Fibroblast of mammary gland (primary cell): ENCODE measurements at regions not wholly inside any gene's neighbourhood (a gene's known extent, or its start where the extent isn't known, plus 50 kb on each side); places are given as distances from the start of the nearest gene placed in this dataset.

Experiments used
- DNase-seq: peaks from one replicate; pipeline ENCODE4 v3.0.0-alpha.2; 2010; ENCODE audit warnings: low read depth
- H3K4me3 ChIP-seq: 2 replicates; pipeline ENCODE4 v1.5.1; 2011; ENCODE audit warnings: low read depth, mild to moderate bottlenecking, low read length, moderate library complexity; ENCODE audit not compliant: control insufficient read depth
- TF ChIP-seq, protein P1 (sequence below): conservative IDR thresholded peaks from 2 replicates; pipeline ENCODE4 v1.5.1; 2011; ENCODE audit warnings: low read depth, low read length, inconsistent platforms; ENCODE audit not compliant: control insufficient read depth, insufficient read depth

GRCh38 chr17:77540531-77540930 is 399.8 kb downstream of the SEC14L1 start:
- DNase-seq: no peak
- H3K4me3 ChIP-seq: no peak overlapping the region
- TF ChIP-seq, protein P1, sequence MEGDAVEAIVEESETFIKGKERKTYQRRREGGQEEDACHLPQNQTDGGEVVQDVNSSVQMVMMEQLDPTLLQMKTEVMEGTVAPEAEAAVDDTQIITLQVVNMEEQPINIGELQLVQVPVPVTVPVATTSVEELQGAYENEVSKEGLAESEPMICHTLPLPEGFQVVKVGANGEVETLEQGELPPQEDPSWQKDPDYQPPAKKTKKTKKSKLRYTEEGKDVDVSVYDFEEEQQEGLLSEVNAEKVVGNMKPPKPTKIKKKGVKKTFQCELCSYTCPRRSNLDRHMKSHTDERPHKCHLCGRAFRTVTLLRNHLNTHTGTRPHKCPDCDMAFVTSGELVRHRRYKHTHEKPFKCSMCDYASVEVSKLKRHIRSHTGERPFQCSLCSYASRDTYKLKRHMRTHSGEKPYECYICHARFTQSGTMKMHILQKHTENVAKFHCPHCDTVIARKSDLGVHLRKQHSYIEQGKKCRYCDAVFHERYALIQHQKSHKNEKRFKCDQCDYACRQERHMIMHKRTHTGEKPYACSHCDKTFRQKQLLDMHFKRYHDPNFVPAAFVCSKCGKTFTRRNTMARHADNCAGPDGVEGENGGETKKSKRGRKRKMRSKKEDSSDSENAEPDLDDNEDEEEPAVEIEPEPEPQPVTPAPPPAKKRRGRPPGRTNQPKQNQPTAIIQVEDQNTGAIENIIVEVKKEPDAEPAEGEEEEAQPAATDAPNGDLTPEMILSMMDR: no peak

DNA sequence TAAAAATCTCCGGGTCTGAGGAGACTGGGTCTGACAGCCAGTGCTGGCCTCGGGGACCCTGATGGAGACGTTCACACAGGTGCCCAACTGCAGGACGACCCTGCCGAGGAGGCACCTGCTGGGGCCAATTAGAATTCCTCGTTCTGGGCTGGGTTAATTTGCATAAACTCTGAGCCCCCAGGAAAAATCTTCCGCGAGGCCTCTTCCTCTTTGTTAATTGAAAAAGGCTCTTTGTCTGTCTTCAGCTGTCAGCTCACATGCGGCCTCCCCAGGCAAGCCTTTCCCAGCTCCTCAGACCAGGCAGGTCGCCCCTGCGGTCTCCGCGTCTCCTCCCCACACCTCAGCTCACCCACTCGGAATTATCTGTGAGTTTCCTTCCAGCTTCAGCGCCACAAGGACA is 400.2 kb downstream of the SEC14L1 start:
- DNase-seq: no peak
- TF ChIP-seq, protein P1: no peak
- H3K4me3 ChIP-seq: no peak overlapping the region

- no peak overlapping the region for H3K4me3 ChIP-seq
- TF ChIP-seq, protein P1: no peak
- DNase-seq: no peak
Observed at GRCh38 chr17:77542011-77542410, 401.2 kb downstream of the SEC14L1 start.

GRCh38 chr17:77542551-77543490 is 402.1 kb downstream of the SEC14L1 start:
- peak; percentile 81 for DNase-seq
- no peak overlapping the region for H3K4me3 ChIP-seq
- TF ChIP-seq, protein P1: peak; percentile 93

DNA sequence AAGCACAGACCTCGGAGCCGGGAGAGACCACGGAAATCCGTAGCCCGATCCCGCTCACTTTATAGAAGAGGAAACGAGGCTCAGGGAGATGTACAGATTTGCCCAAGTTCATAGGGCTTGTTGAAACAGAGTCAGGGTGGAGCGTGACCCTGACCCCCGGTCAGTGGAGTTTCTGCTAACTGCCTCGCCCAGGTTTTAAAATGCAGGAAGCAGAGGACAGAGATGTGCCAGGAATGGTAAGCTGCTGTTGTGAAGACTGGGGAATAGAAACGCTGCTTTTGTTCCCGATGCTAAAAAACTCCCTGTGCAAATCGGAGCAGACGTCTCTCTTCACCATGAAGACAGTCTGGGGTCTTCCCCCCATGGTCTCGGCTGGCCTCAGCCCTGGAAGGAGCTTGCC is 403.0 kb downstream of the SEC14L1 start:
- DNase-seq: no peak
- no peak overlapping the region for H3K4me3 ChIP-seq
- TF ChIP-seq, protein P1: no peak

DNA sequence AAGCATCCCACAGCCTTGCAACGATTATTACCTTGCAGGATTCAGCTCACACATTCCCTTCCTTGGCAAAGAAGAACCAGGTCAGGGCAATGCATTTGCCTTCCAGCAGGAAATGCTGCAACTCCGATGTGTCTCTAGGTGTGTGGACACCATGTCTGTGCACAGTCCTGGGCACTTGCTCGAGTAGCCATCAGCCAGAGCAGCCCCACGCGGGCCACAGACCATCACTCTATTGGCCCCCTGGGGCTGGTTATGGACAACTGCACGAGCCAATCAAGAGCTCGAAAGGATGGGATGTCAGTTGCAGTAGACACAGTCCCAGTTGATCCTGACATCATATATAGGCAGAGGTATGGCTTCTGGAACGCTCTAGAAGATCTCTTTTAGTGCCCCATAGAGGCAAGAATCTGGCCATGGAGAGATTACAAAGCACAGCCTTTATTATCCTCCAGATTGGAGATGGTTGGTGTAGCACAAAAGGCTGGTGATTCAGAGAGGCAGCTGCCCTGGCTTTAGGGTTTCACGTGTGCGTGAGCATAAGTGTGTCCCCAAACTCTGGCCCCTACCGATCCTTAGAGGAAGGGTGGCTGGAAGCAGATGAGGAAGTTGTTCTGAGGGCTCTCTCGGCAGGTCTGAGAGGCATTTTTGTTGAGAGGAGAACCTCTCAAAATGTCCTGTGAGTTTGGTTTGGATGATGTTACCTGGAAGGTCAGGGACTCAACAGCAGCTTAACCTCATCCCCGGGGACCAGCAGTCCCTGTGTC is 403.8 kb downstream of the SEC14L1 start:
- DNase-seq: no peak
- TF ChIP-seq, protein P1: no peak

More for the DNA sequence above, 403.8 kb downstream of the SEC14L1 start:
- H3K4me3 ChIP-seq: no peak overlapping the region
